ENCODE measurements at regions not wholly inside any gene's neighbourhood (a gene's known extent, or its start where the extent isn't known, plus 50 kb on each side); places are given as distances from the start of the nearest gene placed in this dataset.
"Not testable (repeated sequence)": the region's sequence is repeated elsewhere in the genome, so short reads cannot be mapped to it uniquely, and the experiment has no call there.

GRCh38 chr22:23460517-23461031 is 119.5 kb downstream of the IGLL1 start:
- not testable (repeated sequence) for DNase-seq (ENCODE audit: low read depth)

- DNase-seq (ENCODE audit: low read depth): not testable (repeated sequence)
Measured at GRCh38 chr22:23459645-23460516, 120.2 kb downstream of the IGLL1 start.

GRCh38 chr22:23458663-23459541 is 121.2 kb downstream of the IGLL1 start:
- DNase-seq (ENCODE audit: low read depth): no peak

- no peak for DNase-seq (ENCODE audit: low read depth)
Measured at GRCh38 chr22:23457380-23457985, 122.6 kb downstream of the IGLL1 start.

GRCh38 chr22:23456666-23457379 is 123.3 kb downstream of the IGLL1 start:
- DNase-seq (ENCODE audit: low read depth): not testable (repeated sequence)

- DNase-seq (ENCODE audit: low read depth): not testable (repeated sequence)
Measured at GRCh38 chr22:23454345-23454744, 125.7 kb downstream of the IGLL1 start.

GRCh38 chr22:23453277-23453676 is 126.8 kb downstream of the IGLL1 start:
- no peak for DNase-seq (ENCODE audit: low read depth)

GRCh38 chr22:23452231-23453010 is 127.7 kb downstream of the IGLL1 start:
- no peak for DNase-seq (ENCODE audit: low read depth)

- DNase-seq (ENCODE audit: low read depth): not testable (repeated sequence)
Measured at GRCh38 chr22:23451452-23452230, 128.4 kb downstream of the IGLL1 start.

GRCh38 chr22:23450821-23451220 is 129.3 kb downstream of the IGLL1 start:
- not testable (repeated sequence) for DNase-seq (ENCODE audit: low read depth)

GRCh38 chr22:23450434-23450795 is 129.7 kb downstream of the IGLL1 start:
- no peak for DNase-seq (ENCODE audit: low read depth)

- DNase-seq (ENCODE audit: low read depth): not testable (repeated sequence)
Measured at GRCh38 chr22:23449748-23450433, 130.2 kb downstream of the IGLL1 start.

GRCh38 chr22:23448499-23449288 is 131.4 kb downstream of the IGLL1 start:
- not testable (repeated sequence) for DNase-seq (ENCODE audit: low read depth)

GRCh38 chr22:23446796-23447350 is 133.2 kb downstream of the IGLL1 start:
- no peak for DNase-seq (ENCODE audit: low read depth)

GRCh38 chr22:23446194-23446593 is 133.9 kb downstream of the IGLL1 start:
- not testable (repeated sequence) for DNase-seq (ENCODE audit: low read depth)

GRCh38 chr22:23443905-23444304 is 136.2 kb downstream of the IGLL1 start:
- DNase-seq (ENCODE audit: low read depth): not testable (repeated sequence)

GRCh38 chr22:23439581-23439980 is 140.5 kb downstream of the IGLL1 start:
- DNase-seq (ENCODE audit: low read depth): not testable (repeated sequence)

GRCh38 chr22:23438216-23438615 is 141.9 kb downstream of the IGLL1 start:
- no peak for DNase-seq (ENCODE audit: low read depth)

Data from fibroblast of the conjunctiva (primary cell).